K562 (cell line): ENCODE measurements at regions not wholly inside any gene's neighbourhood (a gene's known extent, or its start where the extent isn't known, plus 50 kb on each side); places are given as distances from the start of the nearest gene placed in this dataset.

Experiments
- ATAC-seq: fragments of 200-7000 bp; cut with Tn5 transposase; 3 replicates; pipeline ENCODE4 v1.9.1; 2020; ENCODE audit warnings: moderate library complexity
- BruUV-seq: library from RNA; stranded (reverse); fragments of 400-500 nt; replicated peaks from 2 replicates; lab custom pipeline; 2021; lab: Mats Ljungman, UMichigan
- CTCF ChIA-PET: fragments of 300-600 bp; formaldehyde crosslinking; extraction: SDS; loops from one replicate; lab custom pipeline; 2021; ENCODE audit warnings: low intra/inter-chr PET ratio; lab: Yijun Ruan, JAX
- POLR2A ChIA-PET: fragments of 300-600, 350-650 bp; sonication (Branson Sonifier 250); formaldehyde crosslinking; extraction: SDS; loops from one replicate; lab custom pipeline; 2021; ENCODE audit warnings: antibody characterized with exemption, inconsistent platforms; lab: Yijun Ruan, JAX
- DNase-seq, 4 experiments: peaks; one replicate each; pipeline versions ENCODE4 v3.0.0 to v3.0.0-alpha.2; 2011 to 2018; ENCODE audit warnings: low spot score in 3 of 4, mixed read lengths in 3 of 4; ENCODE audit errors: extremely low read depth in 1 of 4
- FAIRE-seq: peaks from 2 replicates; lab custom pipeline; 2011; peaks lifted over from hg19 to GRCh38; lab: Jason Lieb, UNC
- H2AFZ ChIP-seq: 2 replicates; pipeline ENCODE4 v1.6.0; 2011; ENCODE audit warnings: low read depth, low read length, control low read depth, inconsistent platforms
- H3K27ac ChIP-seq: fragments of 200-600 bp; 3 replicates; pipeline ENCODE4 v1.8.0; 2011; ENCODE audit warnings: low read depth, mild to moderate bottlenecking, control low read depth, inconsistent platforms, low read length, moderate library complexity, mixed read lengths; ENCODE audit errors: extremely low read depth
- H3K27me3 ChIP-seq, 2 experiments: fragments of 300-600 bp in 1 of 2; 2 replicates in 1 of 2; 3 replicates in 1 of 2; pipeline versions ENCODE4 v1.6.0 to v1.8.0; 2011; ENCODE audit warnings: inconsistent platforms in 2 of 2, low read length in 2 of 2, mild to moderate bottlenecking in 1 of 2, mixed read lengths in 1 of 2, moderate library complexity in 1 of 2; ENCODE audit not compliant: control insufficient read depth in 2 of 2, insufficient read depth in 2 of 2
- H3K36me3 ChIP-seq: fragments of 300-600 bp; 3 replicates; pipeline ENCODE4 v1.8.0; 2011; ENCODE audit warnings: mild to moderate bottlenecking, low read length, inconsistent platforms; ENCODE audit not compliant: control insufficient read depth, insufficient read depth
- H3K4me1 ChIP-seq, 2 experiments: fragments of 200-600 bp in 1 of 2; replicated peaks in 1 of 2; 2 replicates in 1 of 2; 3 replicates in 1 of 2; pipeline versions ENCODE4 v1.5.1 to v1.8.0; 2011; ENCODE audit warnings: inconsistent platforms in 2 of 2, low read length in 2 of 2, mild to moderate bottlenecking in 1 of 2, mixed read lengths in 1 of 2, moderate library complexity in 1 of 2; ENCODE audit not compliant: control insufficient read depth in 2 of 2, insufficient read depth in 2 of 2
- H3K4me2 ChIP-seq: 2 replicates; pipeline ENCODE4 v1.6.1; 2011; ENCODE audit warnings: low read length, control low read depth, inconsistent platforms, mixed read lengths; ENCODE audit not compliant: insufficient read depth
- H3K4me3 ChIP-seq: fragments of 200-600 bp; sonication (generic), shearing (Covaris generic); 2 replicates; pipeline ENCODE4 v1.5.1; 2016; ENCODE audit warnings: control low read depth, inconsistent platforms
- H3K79me2 ChIP-seq: fragments of 200-600 bp; 3 replicates; pipeline ENCODE4 v1.8.0; 2011; ENCODE audit warnings: low read length, inconsistent platforms; ENCODE audit not compliant: control insufficient read depth, insufficient read depth
- H3K9ac ChIP-seq, 2 experiments: 2 replicates each; pipeline versions ENCODE4 v1.6.0 to v1.6.1; 2011; ENCODE audit warnings: low read depth in 2 of 2, low read length in 2 of 2, control low read depth in 1 of 2, inconsistent platforms in 1 of 2, mild to moderate bottlenecking in 1 of 2, mixed read lengths in 1 of 2; ENCODE audit not compliant: insufficient read depth in 1 of 2
- H3K9me1 ChIP-seq: one replicate; pipeline ENCODE4 v1.6.0; 2011; ENCODE audit warnings: inconsistent platforms, mild to moderate bottlenecking, low read length, moderate library complexity; ENCODE audit not compliant: control insufficient read depth, insufficient read depth
- H3K9me3 ChIP-seq: replicated peaks from 2 replicates; pipeline ENCODE4 v1.5.1; 2011; ENCODE audit warnings: low read depth, low read length, inconsistent platforms; ENCODE audit not compliant: control insufficient read depth, insufficient read depth
- H4K20me1 ChIP-seq: replicated peaks from 2 replicates; pipeline ENCODE4 v1.6.1; 2011; ENCODE audit warnings: low read length, inconsistent platforms, mixed read lengths; ENCODE audit not compliant: control insufficient read depth, insufficient read depth
- C11orf30 ChIP-seq: fragments of 450-650 bp; IDR thresholded peaks from 2 replicates; pipeline ENCODE4 v1.6.1; 2016; ENCODE audit warnings: low read depth, mild to moderate bottlenecking
- CREB3 ChIP-seq: fragments of 450-650 bp; conservative IDR thresholded peaks from 2 replicates; pipeline ENCODE4 v1.6.1; 2016; ENCODE audit warnings: missing genetic modification characterization, low read depth, mild to moderate bottlenecking, missing compliant biosample characterization, moderate library complexity
- FOXM1 ChIP-seq, 2 experiments: fragments of 450-650 bp in 1 of 2; sonication (generic) in 1 of 2; formaldehyde crosslinking in 1 of 2; IDR thresholded peaks; 2 replicates each; pipeline versions ENCODE4 v1.6.1 to v1.9.0; 2017 to 2022; ENCODE audit warnings: low read depth in 2 of 2, mild to moderate bottlenecking in 2 of 2, missing genetic modification reagents in 1 of 2, moderate library complexity in 1 of 2
- GTF2B ChIP-seq: IDR thresholded peaks from 2 replicates; pipeline ENCODE4 v1.6.1; 2011; ENCODE audit not compliant: insufficient read length; ENCODE audit errors: extremely low read depth
- MCM3 ChIP-seq: fragments of 450-650 bp; IDR thresholded peaks from 2 replicates; pipeline ENCODE4 v1.6.1; 2016
- MEIS2 ChIP-seq: fragments of 450-650 bp; IDR thresholded peaks from 2 replicates; pipeline ENCODE4 v1.6.1; 2014; ENCODE audit warnings: mild to moderate bottlenecking; ENCODE audit not compliant: partially characterized antibody
- SOX6 ChIP-seq: fragments of 450-650 bp; IDR thresholded peaks from 2 replicates; pipeline ENCODE4 v1.6.1; 2014; ENCODE audit warnings: mild to moderate bottlenecking
- SRSF9 ChIP-seq: fragments of 200-400 bp; formaldehyde crosslinking; IDR thresholded peaks from 2 replicates; pipeline ENCODE4 v1.6.1; 2017; ENCODE audit warnings: low read depth, low read length, borderline replicate concordance
- TAL1 ChIP-seq: fragments of 450-650 bp; IDR thresholded peaks from 2 replicates; pipeline ENCODE4 v1.6.1; 2016; ENCODE audit warnings: mild to moderate bottlenecking
- ZFPM2 ChIP-seq: fragments of 250-450 bp; sonication (Bioruptor Pico); IDR thresholded peaks from 2 replicates; pipeline ENCODE4 v1.5.1; 2022; ENCODE audit warnings: mild to moderate bottlenecking
- WGBS: fragments of 100-300 bp; shearing (Covaris generic); methylation state at CpG from one replicate; pipeline ENCODE4 v1.1.6; 2016; ENCODE audit warnings: low coverage, mixed read lengths; ENCODE audit not compliant: insufficient coverage; ENCODE audit errors: missing lambda C conversion rate; 5-methylcytosine and 5-hydroxymethylcytosine counted together
- in situ Hi-C: fragments of 300-500 bp; cut with MboI; formaldehyde crosslinking; loops from 4 replicates; pipeline ENCODE4 v1.15.0; 2018; ENCODE audit warnings: inconsistent platforms, mixed read lengths
- intact Hi-C: fragments of 100-400 bp; cut with micrococcal nuclease; formaldehyde crosslinking; loops from 2 replicates; pipeline ENCODE4 v1.14.2; 2022

- CTCF ChIA-PET: no interaction called here
- Histone ChIP-seq H3K27me3 (peaks cover 0 to 6% of the 10 kb centered on the region in 2 experiments; a peak in 2 of 5 replicates), H3K4me1 (no peaks in the 10 kb centered on the region), H3K4me3 (no peak overlapping the region), H3K9me1 (no peaks in the 10 kb centered on the region), H3K9me3 (no peaks in the 10 kb centered on the region), H3K79me2 (no peaks in the 10 kb centered on the region), H3K4me2 (no peak overlapping the region), H2AFZ (no peak overlapping the region), H4K20me1 (no peaks in the 10 kb centered on the region), H3K36me3 (no peaks in the 10 kb centered on the region), H3K27ac (no peak overlapping the region), H3K9ac (no peak overlapping the region)
- DNase-seq: no peak
- ATAC-seq: no peak
- POLR2A ChIA-PET: no interaction called here
- WGBS: 0% methylated on average over 4 of the region's 4 CpGs
- no TSS peak for BruUV-seq
- TF ChIP-seq MEIS2 (no peak), TAL1 (no peak), GTF2B (no peak), FOXM1 (IDR thresholded peaks at IDR 0.05; ENCODE audit: low read depth) (no peak), FOXM1 (CRISPR knock-in tag; IDR thresholded peaks at IDR 0.05; ENCODE audit: low read depth) (no peak), C11orf30 (no peak), SRSF9 (no peak), SOX6 (no peak), MCM3 (no peak), ZFPM2 (CRISPR knock-in tag) (no peak), CREB3 (tag) (no peak)
- no peak for FAIRE-seq
- in situ Hi-C loops: no loop called here
- intact Hi-C loops: no loop called here
Observed at GRCh38 chr5:75935572-75935971, 147.6 kb upstream of the SV2C start.
